GM12865 (cell line): ENCODE measurements at regions not wholly inside any gene's neighbourhood (a gene's known extent, or its start where the extent isn't known, plus 50 kb on each side); places are given as distances from the start of the nearest gene placed in this dataset.

ENCODE experiments used
- DNase-seq: peaks from one replicate; pipeline ENCODE4 v3.0.0; 2010; ENCODE audit warnings: low read depth
- H3K4me3 ChIP-seq: 2 replicates; pipeline ENCODE4 v1.5.1; 2011; ENCODE audit warnings: mild to moderate bottlenecking, low read depth, low read length, control low read depth
- TF ChIP-seq, protein P1 (sequence below): IDR thresholded peaks from 2 replicates; pipeline ENCODE4 v1.5.1; 2011; ENCODE audit warnings: low read length, control low read depth, low read depth, inconsistent platforms; ENCODE audit not compliant: insufficient read depth; ENCODE audit errors: missing control alignments

DNA sequence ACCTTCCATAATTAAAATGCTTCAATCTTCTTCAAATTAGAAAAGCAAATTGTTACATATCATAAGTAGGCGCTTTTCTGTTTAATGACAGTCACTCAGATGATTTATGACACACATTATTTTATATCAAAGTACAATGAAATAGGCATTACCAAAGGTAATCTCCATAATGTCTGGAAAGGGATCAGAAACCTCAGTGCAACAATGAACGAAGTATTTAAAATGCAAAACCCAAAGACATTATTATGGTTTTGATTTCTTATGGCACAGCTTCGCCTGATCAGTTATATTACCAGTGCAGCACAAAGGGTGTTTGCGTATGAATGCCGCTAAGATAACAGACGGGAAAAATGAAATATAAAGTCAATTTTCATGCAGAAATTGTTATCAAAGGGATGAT is 162.2 kb upstream of the MEIS1 start:
- TF ChIP-seq, protein P1, sequence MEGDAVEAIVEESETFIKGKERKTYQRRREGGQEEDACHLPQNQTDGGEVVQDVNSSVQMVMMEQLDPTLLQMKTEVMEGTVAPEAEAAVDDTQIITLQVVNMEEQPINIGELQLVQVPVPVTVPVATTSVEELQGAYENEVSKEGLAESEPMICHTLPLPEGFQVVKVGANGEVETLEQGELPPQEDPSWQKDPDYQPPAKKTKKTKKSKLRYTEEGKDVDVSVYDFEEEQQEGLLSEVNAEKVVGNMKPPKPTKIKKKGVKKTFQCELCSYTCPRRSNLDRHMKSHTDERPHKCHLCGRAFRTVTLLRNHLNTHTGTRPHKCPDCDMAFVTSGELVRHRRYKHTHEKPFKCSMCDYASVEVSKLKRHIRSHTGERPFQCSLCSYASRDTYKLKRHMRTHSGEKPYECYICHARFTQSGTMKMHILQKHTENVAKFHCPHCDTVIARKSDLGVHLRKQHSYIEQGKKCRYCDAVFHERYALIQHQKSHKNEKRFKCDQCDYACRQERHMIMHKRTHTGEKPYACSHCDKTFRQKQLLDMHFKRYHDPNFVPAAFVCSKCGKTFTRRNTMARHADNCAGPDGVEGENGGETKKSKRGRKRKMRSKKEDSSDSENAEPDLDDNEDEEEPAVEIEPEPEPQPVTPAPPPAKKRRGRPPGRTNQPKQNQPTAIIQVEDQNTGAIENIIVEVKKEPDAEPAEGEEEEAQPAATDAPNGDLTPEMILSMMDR: no peak
- no peak for DNase-seq
- H3K4me3 ChIP-seq: no peak overlapping the region

DNA sequence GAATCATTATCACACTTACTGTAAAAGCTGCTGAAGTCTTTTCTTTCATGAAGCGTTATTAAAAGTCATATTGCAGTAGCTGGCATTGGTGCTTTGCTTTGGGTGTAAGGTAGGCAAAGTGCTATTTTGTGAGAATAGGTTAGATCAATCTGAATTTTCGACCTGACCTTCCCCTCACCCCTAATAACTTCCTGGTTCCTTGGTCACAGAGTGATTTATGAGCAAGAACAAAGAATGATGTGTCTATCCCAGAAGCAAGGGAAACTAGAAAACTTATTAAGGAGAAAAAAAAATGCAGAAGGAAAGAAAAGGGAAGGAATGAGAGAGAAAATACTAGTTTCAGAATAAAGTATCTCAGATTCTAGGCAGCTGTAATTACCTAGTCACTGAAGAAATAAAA is 163.1 kb upstream of the MEIS1 start:
- TF ChIP-seq, protein P1: no peak
- no peak for DNase-seq

DNA sequence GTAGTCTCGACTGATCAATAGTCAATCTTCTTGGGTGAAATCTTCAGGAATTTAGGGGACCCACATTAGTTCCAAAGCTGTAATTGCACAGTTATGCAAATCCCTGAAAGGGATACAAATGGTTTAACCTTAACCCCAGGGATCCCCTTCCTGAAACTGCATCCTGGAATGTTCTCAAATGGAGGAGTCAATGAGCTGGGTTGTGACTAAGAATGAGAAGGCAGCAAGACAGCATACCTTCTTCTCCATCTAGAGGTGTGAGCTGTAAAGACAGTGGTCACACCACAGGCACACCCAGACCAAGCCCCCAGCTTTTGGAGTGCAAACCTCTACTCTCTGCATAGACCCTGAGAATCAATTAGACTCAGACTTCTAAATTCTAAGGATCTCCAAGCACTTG is 164.7 kb upstream of the MEIS1 start:
- DNase-seq: no peak
- H3K4me3 ChIP-seq: no peak overlapping the region
- TF ChIP-seq, protein P1: no peak

More for the DNA sequence above, 163.1 kb upstream of the MEIS1 start:
- H3K4me3 ChIP-seq: no peak overlapping the region

DNA sequence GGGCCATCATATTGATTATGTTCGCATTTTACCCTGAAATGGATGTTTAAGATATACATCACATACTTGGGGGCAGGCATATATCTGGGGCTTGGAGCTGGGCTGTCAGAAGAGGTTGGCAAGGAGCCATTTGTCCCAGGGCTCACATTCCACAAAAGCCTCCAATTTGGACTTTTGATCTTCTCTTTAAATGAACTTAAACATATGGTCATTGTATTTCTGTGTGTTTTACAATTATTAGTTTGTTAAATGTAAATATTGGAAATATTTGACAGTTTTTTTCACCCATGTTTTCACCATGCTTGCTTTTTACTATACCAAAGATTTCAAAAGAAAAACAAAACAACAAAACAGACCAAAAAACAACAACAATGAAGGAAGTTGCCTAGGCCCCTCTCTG is 165.8 kb upstream of the MEIS1 start:
- no peak for DNase-seq
- TF ChIP-seq, protein P1: no peak
- H3K4me3 ChIP-seq: no peak overlapping the region

DNA sequence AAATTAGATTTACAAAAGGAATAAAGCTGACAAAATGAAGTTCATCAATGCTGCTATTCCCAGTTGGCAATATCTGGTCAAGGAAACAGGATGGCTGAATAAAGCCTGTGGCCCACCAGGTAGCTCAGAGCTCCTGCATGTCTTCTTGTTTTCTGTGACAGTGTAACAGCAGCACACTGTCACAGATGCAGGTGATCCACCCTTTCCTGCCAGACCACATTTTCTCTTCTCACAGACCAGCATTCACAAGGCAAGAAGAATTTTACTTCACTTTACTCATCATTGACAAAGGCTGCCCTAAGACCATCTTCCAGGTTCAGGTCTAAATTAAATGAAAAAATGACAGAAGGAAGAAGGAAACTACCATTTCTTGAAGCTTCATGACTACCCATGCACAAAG is 166.2 kb upstream of the MEIS1 start:
- TF ChIP-seq, protein P1: no peak
- no peak overlapping the region for H3K4me3 ChIP-seq
- no peak for DNase-seq

DNA sequence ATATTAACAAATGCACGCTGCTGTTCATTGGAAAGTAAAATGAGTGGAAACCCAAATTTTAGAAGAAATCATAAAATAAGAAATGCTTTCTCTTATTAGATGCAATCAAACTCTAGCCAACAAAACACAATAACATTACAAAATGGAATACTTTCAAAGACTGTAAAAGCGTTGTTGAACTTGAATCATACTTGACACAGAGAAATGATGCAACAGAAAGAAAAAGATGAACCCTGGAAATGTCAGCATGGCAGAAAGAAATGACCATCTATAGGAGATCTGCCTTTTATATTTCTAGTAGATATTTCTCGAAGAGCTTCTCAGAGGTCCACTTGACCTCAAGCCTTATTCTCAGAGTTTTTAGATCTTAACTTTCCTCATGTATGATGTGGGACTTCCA is 170.6 kb upstream of the MEIS1 start:
- no peak for DNase-seq
- no peak overlapping the region for H3K4me3 ChIP-seq
- TF ChIP-seq, protein P1: no peak

DNA sequence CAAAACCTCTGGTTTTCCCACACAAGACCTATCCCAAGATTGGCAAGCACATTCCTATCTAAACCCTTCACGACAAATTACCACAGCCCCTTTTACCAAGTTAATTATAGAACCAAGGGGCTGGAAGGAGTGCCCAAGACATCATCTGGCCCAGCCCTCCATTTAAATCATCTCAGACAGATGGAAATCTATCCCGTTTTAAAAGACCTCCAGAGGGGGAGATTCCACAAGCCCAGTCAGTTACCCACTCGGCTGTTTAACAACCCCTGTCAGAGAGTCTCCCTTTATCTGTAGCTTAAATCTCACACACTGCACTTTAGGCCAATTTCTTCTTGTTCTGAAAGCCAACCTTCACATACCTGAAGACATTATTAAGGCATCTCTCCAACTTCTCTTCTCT is 179.1 kb upstream of the MEIS1 start:
- TF ChIP-seq, protein P1: no peak

More for the DNA sequence above, 179.1 kb upstream of the MEIS1 start:
- no peak for DNase-seq
- no peak overlapping the region for H3K4me3 ChIP-seq
